Pancreas (tissue), 10 donors: ENCODE measurements at regions not wholly inside any gene's neighbourhood (a gene's known extent, or its start where the extent isn't known, plus 50 kb on each side); places are given as distances from the start of the nearest gene placed in this dataset.
A peak's percentile ranks its signal among the peaks of the same experiment; 100 is the strongest.

Source experiments
- ATAC-seq, 4 donors: fragments of 200-7000 bp; cut with Tn5 transposase; one replicate each; pipeline versions ENCODE4 v1.8.0 to v1.9.1; 2020; ENCODE audit warnings: mild to moderate bottlenecking in 4 of 4, moderate library complexity in 4 of 4
- DNase-seq, 6 donors: peaks; one replicate each; pipeline ENCODE4 v3.0.0-alpha.2; 2020
- FAIRE-seq: peaks from 2 replicates; lab custom pipeline; 2012; peaks lifted over from hg19 to GRCh38; lab: Jason Lieb, UNC
- H3K27ac ChIP-seq, 4 donors: fragments of 200-600 bp; sonication (generic); 1 replicate in 3 of 4; 2 replicates in 1 of 4; pipeline versions ENCODE4 v1.5.0 to v1.8.0; 2020
- H3K27me3 ChIP-seq, 4 donors: fragments of 200-600 bp; one replicate each; pipeline ENCODE4 v1.8.0; 2021
- H3K36me3 ChIP-seq, 3 donors: fragments of 200-600 bp; sonication (generic) in 1 of 3; one replicate each; pipeline versions ENCODE4 v1.5.0 to v1.8.0; 2020 to 2021
- H3K4me1 ChIP-seq, 3 donors: fragments of 200-600 bp; one replicate each; pipeline ENCODE4 v1.8.0; 2021
- H3K4me3 ChIP-seq, 4 donors: fragments of 200-600 bp; sonication (generic) in 2 of 4; one replicate each; pipeline versions ENCODE4 v1.5.0 to v1.8.0; 2020 to 2021
- H3K9me3 ChIP-seq, 4 donors: fragments of 200-600 bp; one replicate each; pipeline ENCODE4 v1.8.0; 2021
- WGBS, 2 donors: extraction: QIAGEN DNeasy Blood & Tissue Kit; methylation state at CpG; one replicate each; pipeline ENCODE4 v1.1.7; 2013; 5-methylcytosine and 5-hydroxymethylcytosine counted together
- intact Hi-C, 3 donors: fragments of 100-400 bp; cut with DNase I; formaldehyde crosslinking; loops; one replicate each; pipeline versions ENCODE4 v1.11.1 to v1.14.2; 2022
- TF ChIP-seq, protein P1 (sequence below), 4 donors: fragments of 200-600 bp; sonication (generic) in 3 of 4; IDR thresholded peaks; one replicate each; pipeline versions ENCODE4 v1.5.0 to v1.8.0; 2021; ENCODE audit warnings: antibody characterized with exemption in 4 of 4
- donor health status: healthy with polysubstance abuse.
- donor health status: DM: no; HTN: no; CAD: no; lungs with moderate emphysema.
- donor health status: DM: no; HTN: no; CAD: no.
- donor health status: control.
- donor health status: control.
- donor health status: Bipolar disorder and iron deficiency.
- donor health status: DM: yes; HTN: yes; CAD: no.
- donor health status: DM: no; HTN: no; CAD: no.
- donor health status: DM: no; HTN: no; CAD: no.
- donor health status: DM: yes; HTN: yes; CAD: no.

DNA sequence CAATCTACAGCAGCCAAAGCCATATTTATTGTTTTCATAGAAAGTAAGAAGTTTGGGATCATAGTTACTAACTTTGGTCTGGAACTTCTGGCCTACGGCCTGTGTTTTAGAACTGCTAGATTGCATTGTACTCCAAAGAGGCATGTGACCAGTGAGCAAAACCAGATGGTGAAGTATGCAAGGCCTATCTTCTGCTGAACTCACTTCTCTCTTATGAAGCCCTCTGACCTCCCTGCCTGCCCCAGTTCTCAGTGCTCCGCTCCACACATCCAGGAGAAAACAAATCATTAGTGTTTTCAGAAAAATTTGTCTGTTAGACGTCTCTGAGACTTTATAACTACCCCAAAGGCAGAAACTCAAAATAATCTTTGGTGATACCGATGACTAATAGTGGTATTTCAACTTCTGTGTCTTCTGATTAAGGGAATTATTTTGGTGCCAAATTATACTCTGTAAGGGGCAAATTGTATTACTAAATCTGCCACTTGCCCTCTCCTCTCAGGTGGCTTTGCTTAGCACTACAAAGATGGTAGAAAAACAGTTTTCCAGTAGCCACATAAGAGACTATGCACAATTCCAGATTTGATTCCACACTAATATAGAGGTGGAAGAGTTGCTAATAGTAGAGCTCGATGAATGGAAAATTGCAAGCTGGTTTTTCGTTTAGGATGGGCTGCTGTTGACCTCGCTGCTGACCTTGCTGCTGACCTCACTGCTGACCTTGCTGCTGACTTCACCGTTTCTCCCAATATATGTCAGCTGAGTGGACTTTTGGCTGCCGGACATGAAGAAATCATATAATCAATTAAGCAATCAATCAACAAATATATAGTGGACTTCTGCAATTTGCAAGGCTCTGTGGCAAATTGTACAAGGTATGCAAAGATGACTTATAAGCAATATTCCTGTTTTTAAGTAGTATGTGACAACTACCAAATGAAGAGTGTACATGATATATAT lies 147.5 kb downstream of the KITLG start:
- no peak overlapping the region for H3K27ac ChIP-seq
- DNase-seq = no peak
- H3K27me3 ChIP-seq = no peaks in the 10 kb centered on the region
- FAIRE-seq = no peak
- intact Hi-C loops = no loop called here
- 82 to 84% methylated on average over 9 of the region's 9 CpGs for WGBS, 2 donors
- no peaks in the 10 kb centered on the region for H3K9me3 ChIP-seq
- TF ChIP-seq, protein P1, sequence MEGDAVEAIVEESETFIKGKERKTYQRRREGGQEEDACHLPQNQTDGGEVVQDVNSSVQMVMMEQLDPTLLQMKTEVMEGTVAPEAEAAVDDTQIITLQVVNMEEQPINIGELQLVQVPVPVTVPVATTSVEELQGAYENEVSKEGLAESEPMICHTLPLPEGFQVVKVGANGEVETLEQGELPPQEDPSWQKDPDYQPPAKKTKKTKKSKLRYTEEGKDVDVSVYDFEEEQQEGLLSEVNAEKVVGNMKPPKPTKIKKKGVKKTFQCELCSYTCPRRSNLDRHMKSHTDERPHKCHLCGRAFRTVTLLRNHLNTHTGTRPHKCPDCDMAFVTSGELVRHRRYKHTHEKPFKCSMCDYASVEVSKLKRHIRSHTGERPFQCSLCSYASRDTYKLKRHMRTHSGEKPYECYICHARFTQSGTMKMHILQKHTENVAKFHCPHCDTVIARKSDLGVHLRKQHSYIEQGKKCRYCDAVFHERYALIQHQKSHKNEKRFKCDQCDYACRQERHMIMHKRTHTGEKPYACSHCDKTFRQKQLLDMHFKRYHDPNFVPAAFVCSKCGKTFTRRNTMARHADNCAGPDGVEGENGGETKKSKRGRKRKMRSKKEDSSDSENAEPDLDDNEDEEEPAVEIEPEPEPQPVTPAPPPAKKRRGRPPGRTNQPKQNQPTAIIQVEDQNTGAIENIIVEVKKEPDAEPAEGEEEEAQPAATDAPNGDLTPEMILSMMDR (IDR thresholded peaks at IDR 0.05) = no peak
- no peaks in the 10 kb centered on the region for H3K36me3 ChIP-seq
- H3K4me1 ChIP-seq = no peaks in the 10 kb centered on the region
- H3K4me3 ChIP-seq = no peak overlapping the region
- ATAC-seq = peak in 3 of 4 donors; percentile 40 to 49 (median 45)

DNA sequence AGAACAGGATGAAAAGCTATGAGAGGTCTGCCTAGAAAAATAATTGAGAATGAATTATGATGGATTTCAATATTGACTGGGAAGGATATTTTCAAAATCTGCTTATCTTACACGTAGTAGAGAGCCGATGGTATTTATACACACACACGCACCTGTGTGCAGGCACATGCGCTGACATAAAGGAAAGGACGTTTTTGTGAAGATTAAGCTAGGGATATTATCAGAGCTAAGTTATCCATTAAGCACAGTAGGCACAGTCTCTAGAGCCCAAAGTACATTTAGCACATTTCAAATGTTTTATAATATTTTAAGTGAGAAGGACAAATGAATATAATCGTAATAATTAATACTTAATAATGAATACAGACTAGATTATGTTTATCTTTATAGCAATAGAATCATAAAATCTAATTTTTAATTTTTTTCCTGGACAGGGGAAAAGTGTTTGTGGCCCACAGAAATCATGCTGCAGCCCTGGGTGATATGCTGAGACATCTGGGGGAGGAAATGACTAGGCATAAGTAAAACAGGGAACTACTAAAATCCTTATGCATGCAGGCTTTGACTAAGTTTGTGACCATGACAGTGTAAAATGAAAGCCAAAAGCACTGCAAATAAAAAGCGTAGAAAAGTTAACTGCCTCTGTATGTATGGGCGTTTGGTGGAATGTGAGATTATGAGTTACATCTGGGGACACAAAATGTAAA lies 146.1 kb downstream of the KITLG start:
- Histone ChIP-seq H3K36me3 (no peaks in the 10 kb centered on the region), H3K4me3 (no peak overlapping the region), H3K9me3 (no peaks in the 10 kb centered on the region), H3K4me1 (no peaks in the 10 kb centered on the region), H3K27ac (no peak overlapping the region), H3K27me3 (no peaks in the 10 kb centered on the region)
- 40% methylated on average over 8 of the region's 8 CpGs for WGBS, 2 donors
- intact Hi-C loops = no loop called here
- DNase-seq (no peak), ATAC-seq (peak in 2 of 4 donors; percentile 58 to 71), FAIRE-seq (no peak)
- TF ChIP-seq, protein P1 (IDR thresholded peaks at IDR 0.05) = no peak

DNA sequence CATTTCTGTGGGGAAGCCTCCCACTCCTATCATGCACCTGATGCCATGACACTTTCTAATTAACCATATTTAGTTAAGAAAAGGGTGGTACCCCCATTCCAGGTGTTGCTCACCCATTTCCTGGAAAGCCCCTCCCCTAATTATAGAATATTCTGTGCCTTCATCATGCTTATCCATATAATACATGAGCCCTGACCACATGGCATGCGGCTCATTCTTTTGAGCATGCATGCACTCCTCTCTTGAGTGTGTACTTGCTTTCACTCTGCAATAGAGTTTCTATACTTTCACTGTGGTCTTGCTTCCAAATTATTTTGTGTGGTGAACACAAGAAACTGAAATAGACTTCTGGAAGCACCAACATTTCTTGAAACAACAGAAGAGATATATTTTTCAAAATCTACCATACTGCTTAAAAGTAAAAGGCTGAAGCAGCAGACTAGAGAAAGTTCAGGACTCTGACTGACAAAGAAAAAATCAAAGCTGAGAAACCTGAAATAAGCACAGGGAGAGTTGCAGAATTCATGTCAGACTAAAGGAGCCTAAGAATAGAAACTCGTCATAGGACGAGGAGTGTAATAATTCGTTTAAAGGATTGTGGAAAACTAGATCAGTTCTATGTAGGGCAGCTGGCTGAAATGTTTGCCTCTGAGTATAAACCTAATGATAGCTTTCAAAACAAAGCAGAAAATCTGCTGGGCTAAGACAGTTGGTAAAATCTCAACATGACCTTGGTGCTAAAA lies 144.8 kb downstream of the KITLG start:
- DNase-seq (no peak), FAIRE-seq (no peak), ATAC-seq (no peak)
- intact Hi-C loops = no loop called here
- Histone ChIP-seq H3K4me3 (no peak overlapping the region), H3K36me3 (no peaks in the 10 kb centered on the region), H3K9me3 (no peaks in the 10 kb centered on the region), H3K27ac (no peak overlapping the region), H3K27me3 (no peaks in the 10 kb centered on the region), H3K4me1 (no peaks in the 10 kb centered on the region)
- TF ChIP-seq, protein P1 (IDR thresholded peaks at IDR 0.05) = no peak
- WGBS, 2 donors = 72 to 77% methylated on average over 4 of the region's 4 CpGs

DNA sequence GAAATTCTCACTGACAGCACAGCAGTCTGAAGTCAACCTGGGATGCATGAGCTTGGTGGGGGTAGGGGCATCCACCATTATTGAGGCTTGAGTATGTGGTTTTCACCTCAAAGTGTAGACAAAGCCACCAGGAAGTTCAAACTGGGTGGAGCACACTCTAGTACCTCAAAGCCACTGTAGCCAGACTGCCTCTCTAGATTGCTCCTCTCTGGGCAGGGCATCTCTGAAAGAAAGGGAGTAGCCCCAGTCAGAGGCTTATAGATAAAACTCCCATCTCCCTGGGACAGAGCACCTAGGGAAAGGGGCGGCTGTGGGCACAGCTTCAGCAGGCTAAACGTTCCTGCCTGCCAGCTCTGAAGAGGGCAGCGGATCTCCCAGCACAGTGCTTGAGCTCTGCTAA lies 143.0 kb downstream of the KITLG start:
- Histone ChIP-seq H3K27me3 (no peaks in the 10 kb centered on the region), H3K9me3 (no peaks in the 10 kb centered on the region), H3K27ac (no peak overlapping the region), H3K36me3 (no peaks in the 10 kb centered on the region), H3K4me3 (no peak overlapping the region), H3K4me1 (no peaks in the 10 kb centered on the region)
- 81 to 90% methylated on average over 3 of the region's 3 CpGs for WGBS, 2 donors
- intact Hi-C loops = no loop called here
- FAIRE-seq = no peak
- ATAC-seq = no peak
- DNase-seq = no peak
- TF ChIP-seq, protein P1 (IDR thresholded peaks at IDR 0.05) = no peak
